Activated CD8-positive, alpha-beta memory T cell treated with anti-CD3 and anti-CD28 coated beads for 36 hours (primary cell): ENCODE measurements at regions not wholly inside any gene's neighbourhood (a gene's known extent, or its start where the extent isn't known, plus 50 kb on each side); places are given as distances from the start of the nearest gene placed in this dataset.

ENCODE experiments used
- CTCF ChIA-PET: fragments of 350-600 bp; sonication (Branson Sonifier 250); formaldehyde crosslinking; loops from one replicate; lab custom pipeline; 2021; ENCODE audit warnings: antibody characterized with exemption; lab: Charles Lee
- POLR2A ChIA-PET: fragments of 350-600 bp; sonication (Branson Sonifier 250); formaldehyde crosslinking; loops from one replicate; lab custom pipeline; 2021; ENCODE audit warnings: antibody characterized with exemption; lab: Charles Lee

DNA sequence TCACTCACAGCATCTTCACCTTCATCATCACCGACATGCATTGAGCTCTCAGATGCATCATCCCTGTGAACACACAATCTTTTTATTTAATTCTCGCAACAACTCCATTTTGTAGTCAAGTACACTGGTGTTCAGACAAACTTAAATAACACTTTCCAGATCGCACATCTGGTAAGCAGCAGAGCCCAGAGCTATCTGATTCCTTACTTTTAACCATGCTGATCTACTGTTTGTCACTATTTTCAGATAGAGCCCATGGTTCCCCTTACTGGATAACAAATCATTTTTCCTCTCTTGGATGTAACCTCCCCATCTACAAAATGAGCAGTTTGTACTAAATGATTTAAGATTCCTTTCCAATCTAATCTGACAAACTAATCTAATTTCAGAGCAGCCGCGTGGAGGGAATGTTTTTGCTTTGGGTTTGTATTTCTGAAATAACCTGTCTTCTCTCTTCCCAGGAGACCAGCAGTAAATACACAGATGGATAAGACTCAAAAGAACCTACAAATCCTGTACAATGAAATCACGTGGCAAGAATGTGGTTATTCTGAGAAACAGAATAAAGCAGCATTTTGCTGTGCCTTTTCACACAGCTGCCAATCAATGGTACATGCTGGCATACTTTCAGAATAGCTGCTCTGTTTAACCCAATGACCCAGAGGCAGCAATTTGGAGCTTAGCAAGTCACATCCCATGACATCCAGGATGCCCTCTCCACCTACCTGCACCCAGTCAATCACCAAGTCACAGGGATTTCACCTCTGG lies 72.9 kb upstream of the CCL2 start:
- ChIA-PET POLR2A (no interaction called here), CTCF (no interaction called here)

GRCh38 chr17:34195987-34196386 lies 59.1 kb upstream of the CCL2 start:
- ChIA-PET CTCF (interaction anchor here (3.0 kb wide), 1 partner anchor 165 kb away, joined by 19 read pairs; no protein-coding TSS in a partner anchor), POLR2A (no interaction called here)

DNA sequence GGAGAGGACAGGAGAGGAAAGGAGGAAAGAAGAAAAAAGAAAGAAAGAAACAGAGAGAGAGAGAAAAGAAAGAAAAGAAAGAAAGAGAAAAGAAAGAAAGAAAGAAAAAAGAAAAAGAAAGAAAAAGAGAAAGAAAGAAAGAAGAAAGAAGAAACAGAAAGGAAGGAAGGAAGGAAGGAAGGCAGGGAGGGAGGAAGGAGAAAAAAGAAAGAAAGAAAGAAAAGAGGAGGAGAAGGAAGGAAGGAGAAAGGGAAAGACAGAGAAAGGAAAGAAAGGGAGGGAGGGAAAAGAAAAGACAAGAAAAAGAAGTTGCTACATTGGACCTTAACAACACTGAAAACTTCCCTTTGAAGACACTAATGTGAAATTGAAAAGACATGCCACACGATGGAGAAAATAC lies 56.6 kb upstream of the CCL2 start:
- ChIA-PET CTCF (interaction anchor here (7.8 kb wide), 1 partner anchor 162 kb away, joined by 106 read pairs; the partner anchor contains the start of gene CCL1), POLR2A (no interaction called here)

- CTCF ChIA-PET, result interaction anchor here (1.0 to 7.8 kb wide), 2 partner anchors 19 to 162 kb away, joined by 3 to 106 read pairs; partner anchors contain the start of gene CCL1
- POLR2A ChIA-PET, result no interaction called here
Observed at GRCh38 chr17:34199454-34199853, 55.6 kb upstream of the CCL2 start.

DNA sequence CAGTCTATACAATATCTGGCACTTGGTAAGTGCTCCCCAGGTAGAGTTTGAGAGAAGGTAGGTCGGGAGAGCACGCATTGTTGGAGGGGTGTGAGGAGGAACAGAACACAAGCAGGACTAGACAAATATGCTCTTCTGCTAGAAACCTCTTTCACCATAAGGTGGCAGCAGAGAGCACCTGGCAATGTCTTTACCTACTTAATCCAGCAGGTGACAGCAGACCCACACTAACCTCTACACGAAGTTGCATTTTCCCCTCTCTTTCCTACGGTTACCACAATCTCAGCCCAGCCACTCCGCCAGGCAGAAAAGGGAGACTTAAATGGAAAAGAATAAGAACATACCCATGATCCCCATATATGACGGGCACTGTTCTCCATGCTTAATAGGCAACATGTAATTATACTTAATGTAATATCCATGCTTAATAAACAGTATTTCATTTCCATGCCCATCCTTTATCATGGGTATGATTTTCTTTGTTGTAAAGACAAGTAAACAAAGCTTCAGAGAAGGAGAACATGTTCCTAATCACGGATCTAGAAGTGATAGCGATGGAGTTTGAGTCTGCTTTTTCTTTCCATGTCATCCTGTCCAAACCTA lies 55.1 kb upstream of the CCL2 start:
- CTCF ChIA-PET, result interaction anchor here (0.6 to 7.8 kb wide), 11 partner anchors 9 to 200 kb away, joined by 3 to 106 read pairs (median 3); partner anchors contain the start of gene CCL1
- POLR2A ChIA-PET, result no interaction called here

DNA sequence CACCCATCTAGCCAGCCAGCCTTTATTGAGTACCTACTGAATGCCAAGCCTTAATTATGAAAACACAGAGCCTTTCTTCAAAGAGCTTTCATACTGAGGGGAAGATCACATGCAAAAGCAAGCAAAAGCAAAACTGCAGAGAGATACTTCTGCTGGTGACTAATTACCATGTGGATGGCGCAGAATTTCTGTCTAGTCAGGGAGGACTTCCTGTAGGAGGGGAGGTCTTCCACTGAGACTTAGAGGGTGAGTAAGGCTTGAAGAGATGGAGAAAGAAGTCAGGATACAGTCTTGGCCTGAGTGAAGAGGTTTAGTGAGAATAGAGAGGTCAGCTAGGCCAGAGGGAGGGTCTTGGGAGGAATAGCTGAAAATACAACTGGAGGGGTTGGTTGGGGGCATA lies 53.9 kb upstream of the CCL2 start:
- POLR2A ChIA-PET, result no interaction called here

GRCh38 chr17:34201767-34202166 lies 53.3 kb upstream of the CCL2 start:
- POLR2A ChIA-PET, result no interaction called here
- CTCF ChIA-PET, result interaction anchor here (1.5 to 7.8 kb wide), 3 partner anchors 60 to 198 kb away, joined by 3 to 106 read pairs (median 7); partner anchors contain the start of gene CCL1

More for the DNA sequence above, 53.9 kb upstream of the CCL2 start:
- CTCF ChIA-PET, result interaction anchor here (0.8 to 7.8 kb wide), 7 partner anchors 15 to 199 kb away, joined by 3 to 106 read pairs (median 3); partner anchors contain the start of gene CCL1

GRCh38 chr17:34203018-34203638 lies 52.0 kb upstream of the CCL2 start:
- ChIA-PET POLR2A (no interaction called here), CTCF (interaction anchor here (7.8 kb wide), 1 partner anchor 158 kb away, joined by 106 read pairs; the partner anchor contains the start of gene CCL1)

DNA sequence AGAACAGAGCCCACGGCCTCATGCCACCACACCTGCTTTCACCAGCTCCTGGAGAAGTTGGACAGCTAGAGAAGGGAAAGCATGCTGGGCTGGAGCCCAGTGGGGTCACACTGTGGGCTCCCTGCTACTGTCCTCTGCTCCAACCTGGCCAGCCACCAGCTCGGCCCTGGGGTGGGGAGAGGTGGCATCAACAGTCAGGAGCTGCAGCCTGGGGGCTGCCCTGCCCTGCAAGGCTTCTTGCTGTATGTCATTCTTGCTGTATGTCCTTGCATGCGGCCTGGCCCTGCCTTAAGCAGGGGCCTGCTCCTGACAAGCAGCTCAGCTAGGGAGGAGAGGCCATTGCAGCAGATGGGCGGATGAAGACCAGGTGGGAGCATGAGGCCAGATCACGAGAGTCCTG lies 50.7 kb upstream of the CCL2 start:
- ChIA-PET CTCF (interaction anchor here (7.8 kb wide), 1 partner anchor 157 kb away, joined by 106 read pairs; the partner anchor contains the start of gene CCL1), POLR2A (no interaction called here)
